ENCODE measurements at regions not wholly inside any gene's neighbourhood (a gene's known extent, or its start where the extent isn't known, plus 50 kb on each side); places are given as distances from the start of the nearest gene placed in this dataset.

DNA sequence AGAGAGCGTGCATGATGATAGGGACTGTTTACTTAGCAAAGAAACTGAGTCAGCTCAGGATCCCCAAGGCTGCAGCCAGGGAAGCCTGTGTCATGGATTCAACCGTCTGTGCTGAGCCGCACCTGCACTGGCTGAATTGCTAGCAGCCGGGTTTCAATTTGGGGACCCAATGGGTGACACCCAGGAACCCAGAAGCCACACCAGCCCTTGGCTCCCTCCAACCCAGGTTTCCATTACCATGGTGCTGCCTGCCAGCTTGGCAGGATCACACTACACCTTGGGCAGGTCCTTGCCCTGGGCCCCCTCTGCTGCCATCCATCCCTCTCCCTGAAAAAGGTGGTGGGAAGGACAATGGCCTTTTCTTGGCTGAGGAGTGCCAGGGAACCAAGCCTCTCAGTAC, 64.0 kb upstream of the CLDN14 start:
- CTCF ChIA-PET = no interaction called here
- H3K4me1 ChIP-seq (ENCODE audit: insufficient read depth, low read length, poor library complexity, severe bottlenecking) = no peaks in the 10 kb centered on the region
- intact Hi-C loops (cut with micrococcal nuclease; ENCODE audit: unreplicated experiment) = no loop called here
- H3K27ac ChIP-seq (ENCODE audit: low read depth, low read length, poor library complexity, severe bottlenecking) = no peak overlapping the region
- no peak overlapping the region for H3K4me3 ChIP-seq (ENCODE audit: low read depth, low read length, poor library complexity, severe bottlenecking)
- POLR2A ChIA-PET (ENCODE audit: low non-redundant PET) = no interaction called here
- BruUV-seq (replicated peaks) = no TSS peak
- no peaks in the 10 kb centered on the region for H3K36me3 ChIP-seq (ENCODE audit: insufficient read depth, low read length, poor library complexity, severe bottlenecking)
- no peaks in the 10 kb centered on the region for H3K27me3 ChIP-seq (replicated peaks; ENCODE audit: insufficient read depth, low read depth, low read length, poor library complexity)
- no peaks in the 10 kb centered on the region for H3K9me3 ChIP-seq (ENCODE audit: low read depth, low read length, poor library complexity, severe bottlenecking)
- TF ChIP-seq EZH2 (IDR thresholded peaks at IDR 0.05; ENCODE audit: borderline replicate concordance, low read depth, low read length, poor library complexity, severe bottlenecking) = no peak
- TF ChIP-seq, protein P1, sequence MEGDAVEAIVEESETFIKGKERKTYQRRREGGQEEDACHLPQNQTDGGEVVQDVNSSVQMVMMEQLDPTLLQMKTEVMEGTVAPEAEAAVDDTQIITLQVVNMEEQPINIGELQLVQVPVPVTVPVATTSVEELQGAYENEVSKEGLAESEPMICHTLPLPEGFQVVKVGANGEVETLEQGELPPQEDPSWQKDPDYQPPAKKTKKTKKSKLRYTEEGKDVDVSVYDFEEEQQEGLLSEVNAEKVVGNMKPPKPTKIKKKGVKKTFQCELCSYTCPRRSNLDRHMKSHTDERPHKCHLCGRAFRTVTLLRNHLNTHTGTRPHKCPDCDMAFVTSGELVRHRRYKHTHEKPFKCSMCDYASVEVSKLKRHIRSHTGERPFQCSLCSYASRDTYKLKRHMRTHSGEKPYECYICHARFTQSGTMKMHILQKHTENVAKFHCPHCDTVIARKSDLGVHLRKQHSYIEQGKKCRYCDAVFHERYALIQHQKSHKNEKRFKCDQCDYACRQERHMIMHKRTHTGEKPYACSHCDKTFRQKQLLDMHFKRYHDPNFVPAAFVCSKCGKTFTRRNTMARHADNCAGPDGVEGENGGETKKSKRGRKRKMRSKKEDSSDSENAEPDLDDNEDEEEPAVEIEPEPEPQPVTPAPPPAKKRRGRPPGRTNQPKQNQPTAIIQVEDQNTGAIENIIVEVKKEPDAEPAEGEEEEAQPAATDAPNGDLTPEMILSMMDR (conservative IDR thresholded peaks at IDR 0.05; ENCODE audit: low read depth, low read length) = no peak
- no peak for DNase-seq (ENCODE audit: low spot score)

DNA sequence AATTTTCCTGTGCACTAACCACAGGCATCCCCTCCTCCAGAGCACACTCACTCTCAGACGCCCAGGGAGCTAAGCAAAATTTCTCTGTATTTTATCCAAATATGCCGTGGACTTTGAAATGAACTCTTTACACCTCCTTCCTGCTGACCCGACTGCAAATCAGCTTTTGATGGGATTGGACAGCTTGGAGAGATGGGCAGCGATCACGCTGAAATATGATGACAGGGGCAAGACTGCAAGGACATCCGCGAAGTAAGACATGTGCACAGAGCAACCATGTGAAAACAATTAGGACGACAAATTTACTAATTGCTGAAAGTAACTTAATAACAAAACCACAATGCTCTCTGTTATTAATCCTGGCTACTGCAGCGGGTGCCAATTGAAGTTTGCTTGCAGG, 64.6 kb upstream of the CLDN14 start:
- H3K36me3 ChIP-seq (ENCODE audit: insufficient read depth, low read length, poor library complexity, severe bottlenecking) = no peaks in the 10 kb centered on the region
- no peaks in the 10 kb centered on the region for H3K4me1 ChIP-seq (ENCODE audit: insufficient read depth, low read length, poor library complexity, severe bottlenecking)
- H3K9me3 ChIP-seq (ENCODE audit: low read depth, low read length, poor library complexity, severe bottlenecking) = no peaks in the 10 kb centered on the region
- intact Hi-C loops (cut with micrococcal nuclease; ENCODE audit: unreplicated experiment) = no loop called here
- H3K27me3 ChIP-seq (replicated peaks; ENCODE audit: insufficient read depth, low read depth, low read length, poor library complexity) = no peaks in the 10 kb centered on the region
- no peak overlapping the region for H3K27ac ChIP-seq (ENCODE audit: low read depth, low read length, poor library complexity, severe bottlenecking)
- POLR2A ChIA-PET (ENCODE audit: low non-redundant PET) = no interaction called here
- BruUV-seq (replicated peaks) = no TSS peak
- H3K4me3 ChIP-seq (ENCODE audit: low read depth, low read length, poor library complexity, severe bottlenecking) = no peak overlapping the region
- CTCF ChIA-PET = no interaction called here
- no peak for DNase-seq (ENCODE audit: low spot score)
- TF ChIP-seq EZH2 (IDR thresholded peaks at IDR 0.05; ENCODE audit: borderline replicate concordance, low read depth, low read length, poor library complexity, severe bottlenecking) = no peak

GRCh38 chr21:36545776-36546511, 66.0 kb upstream of the CLDN14 start:
- Histone ChIP-seq H3K4me3 (ENCODE audit: low read depth, low read length, poor library complexity, severe bottlenecking) (no peak overlapping the region), H3K4me1 (ENCODE audit: insufficient read depth, low read length, poor library complexity, severe bottlenecking) (no peaks in the 10 kb centered on the region), H3K27me3 (replicated peaks; ENCODE audit: insufficient read depth, low read depth, low read length, poor library complexity) (no peaks in the 10 kb centered on the region), H3K9me3 (ENCODE audit: low read depth, low read length, poor library complexity, severe bottlenecking) (no peaks in the 10 kb centered on the region), H3K27ac (ENCODE audit: low read depth, low read length, poor library complexity, severe bottlenecking) (no peak overlapping the region), H3K36me3 (ENCODE audit: insufficient read depth, low read length, poor library complexity, severe bottlenecking) (no peaks in the 10 kb centered on the region)
- no TSS peak for BruUV-seq (replicated peaks)
- no peak for DNase-seq (ENCODE audit: low spot score)
- POLR2A ChIA-PET (ENCODE audit: low non-redundant PET) = no interaction called here
- CTCF ChIA-PET = no interaction called here
- no peak for TF ChIP-seq EZH2 (IDR thresholded peaks at IDR 0.05; ENCODE audit: borderline replicate concordance, low read depth, low read length, poor library complexity, severe bottlenecking)
- TF ChIP-seq, protein P1 (conservative IDR thresholded peaks at IDR 0.05; ENCODE audit: low read depth, low read length) = no peak
- intact Hi-C loops (cut with micrococcal nuclease; ENCODE audit: unreplicated experiment) = no loop called here

- DNase-seq (ENCODE audit: low spot score) = no peak
- POLR2A ChIA-PET (ENCODE audit: low non-redundant PET) = no interaction called here
- H3K27me3 ChIP-seq (replicated peaks; ENCODE audit: insufficient read depth, low read depth, low read length, poor library complexity) = no peaks in the 10 kb centered on the region
- H3K4me1 ChIP-seq (ENCODE audit: insufficient read depth, low read length, poor library complexity, severe bottlenecking) = no peaks in the 10 kb centered on the region
- intact Hi-C loops (cut with micrococcal nuclease; ENCODE audit: unreplicated experiment) = no loop called here
- H3K4me3 ChIP-seq (ENCODE audit: low read depth, low read length, poor library complexity, severe bottlenecking) = no peak overlapping the region
- CTCF ChIA-PET = no interaction called here
- H3K27ac ChIP-seq (ENCODE audit: low read depth, low read length, poor library complexity, severe bottlenecking) = no peak overlapping the region
- TF ChIP-seq, protein P1 (conservative IDR thresholded peaks at IDR 0.05; ENCODE audit: low read depth, low read length) = no peak
- TF ChIP-seq EZH2 (IDR thresholded peaks at IDR 0.05; ENCODE audit: borderline replicate concordance, low read depth, low read length, poor library complexity, severe bottlenecking) = no peak
- H3K36me3 ChIP-seq (ENCODE audit: insufficient read depth, low read length, poor library complexity, severe bottlenecking) = no peaks in the 10 kb centered on the region
- no peaks in the 10 kb centered on the region for H3K9me3 ChIP-seq (ENCODE audit: low read depth, low read length, poor library complexity, severe bottlenecking)
- BruUV-seq (replicated peaks) = no TSS peak
These were observed 67.5 kb upstream of the CLDN14 start for GRCh38 chr21:36547464-36547863.

Measured in A673 (cell line).